ENCODE measurements at regions not wholly inside any gene's neighbourhood (a gene's known extent, or its start where the extent isn't known, plus 50 kb on each side); places are given as distances from the start of the nearest gene placed in this dataset.

GRCh38 chr13:61024046-61024445 lies 391.6 kb downstream of the PCDH20 start:
- intact Hi-C loops (cut with DNase I), result no loop called here
- Histone ChIP-seq H3K9me3 (no peaks in the 10 kb centered on the region), H3K4me3 (no peak overlapping the region), H3K27ac (no peak overlapping the region), H3K36me3 (no peaks in the 10 kb centered on the region), H3K27me3 (no peaks in the 10 kb centered on the region), H3K4me1 (no peaks in the 10 kb centered on the region)
- TF ChIP-seq POLR2A (IDR thresholded peaks at IDR 0.05) (no peak), CTCF (IDR thresholded peaks at IDR 0.05) (no peak), POLR2AphosphoS5 (IDR thresholded peaks at IDR 0.05) (no peak), EP300 (IDR thresholded peaks at IDR 0.05) (no peak)
- DNase-seq, result no peak

- WGBS, 2 donors, result 61 to 80% methylated on average over 2 of the region's 2 CpGs
- no peak overlapping the region for H3K27ac ChIP-seq
- intact Hi-C loops (cut with DNase I), result no loop called here
- TF ChIP-seq EP300 (IDR thresholded peaks at IDR 0.05) (no peak), POLR2AphosphoS5 (IDR thresholded peaks at IDR 0.05) (no peak), POLR2A (IDR thresholded peaks at IDR 0.05) (no peak), CTCF (IDR thresholded peaks at IDR 0.05) (no peak)
- DNase-seq, result no peak
- H3K9me3 ChIP-seq, result no peaks in the 10 kb centered on the region
- H3K36me3 ChIP-seq, result no peaks in the 10 kb centered on the region
- no peaks in the 10 kb centered on the region for H3K27me3 ChIP-seq
- no peaks in the 10 kb centered on the region for H3K4me1 ChIP-seq
- H3K4me3 ChIP-seq, result no peak overlapping the region
These were observed 393.8 kb downstream of the PCDH20 start for GRCh38 chr13:61021838-61022237.

- Histone ChIP-seq H3K4me1 (no peaks in the 10 kb centered on the region), H3K9me3 (no peaks in the 10 kb centered on the region), H3K27ac (no peak overlapping the region), H3K36me3 (no peaks in the 10 kb centered on the region), H3K27me3 (no peaks in the 10 kb centered on the region), H3K4me3 (no peak overlapping the region)
- WGBS, 2 donors, result 72 to 84% methylated on average over 2 of the region's 2 CpGs
- intact Hi-C loops (cut with DNase I), result no loop called here
- no peak for TF ChIP-seq EP300 (IDR thresholded peaks at IDR 0.05)
- TF ChIP-seq CTCF (IDR thresholded peaks at IDR 0.05), result no peak
- no peak for TF ChIP-seq POLR2AphosphoS5 (IDR thresholded peaks at IDR 0.05)
- TF ChIP-seq POLR2A (IDR thresholded peaks at IDR 0.05), result no peak
- no peak for DNase-seq
These were observed 401.9 kb downstream of the PCDH20 start for GRCh38 chr13:61013796-61014195.

DNA sequence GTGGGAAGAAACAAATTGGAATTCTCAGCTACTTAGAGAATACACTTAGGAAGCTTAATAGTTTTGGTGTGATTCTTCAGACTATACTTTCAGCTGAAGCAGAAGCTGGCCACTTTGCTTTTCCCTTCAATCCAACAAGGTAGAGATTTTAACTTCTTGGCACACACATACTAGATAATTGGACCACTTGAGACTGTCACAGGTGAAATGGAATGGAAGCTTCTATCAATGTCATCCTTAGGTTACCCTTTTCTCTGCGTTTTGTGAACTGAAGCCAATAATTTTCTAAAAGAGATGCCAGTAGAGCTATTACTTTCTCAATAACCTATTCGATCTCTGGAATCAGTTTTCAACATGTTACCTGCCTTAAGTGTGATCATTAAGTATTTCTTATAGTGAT lies 405.3 kb downstream of the PCDH20 start:
- no peaks in the 10 kb centered on the region for H3K36me3 ChIP-seq
- no peak overlapping the region for H3K27ac ChIP-seq
- no peaks in the 10 kb centered on the region for H3K4me1 ChIP-seq
- no peaks in the 10 kb centered on the region for H3K27me3 ChIP-seq
- H3K9me3 ChIP-seq, result no peaks in the 10 kb centered on the region
- no peak overlapping the region for H3K4me3 ChIP-seq
- intact Hi-C loops (cut with DNase I), result no loop called here
- no peak for DNase-seq
- TF ChIP-seq EP300 (IDR thresholded peaks at IDR 0.05), result no peak
- no peak for TF ChIP-seq CTCF (IDR thresholded peaks at IDR 0.05)
- TF ChIP-seq POLR2A (IDR thresholded peaks at IDR 0.05), result no peak
- no peak for TF ChIP-seq POLR2AphosphoS5 (IDR thresholded peaks at IDR 0.05)
- WGBS, 2 donors, result 67 to 78% methylated on average over 2 of the region's 2 CpGs

DNA sequence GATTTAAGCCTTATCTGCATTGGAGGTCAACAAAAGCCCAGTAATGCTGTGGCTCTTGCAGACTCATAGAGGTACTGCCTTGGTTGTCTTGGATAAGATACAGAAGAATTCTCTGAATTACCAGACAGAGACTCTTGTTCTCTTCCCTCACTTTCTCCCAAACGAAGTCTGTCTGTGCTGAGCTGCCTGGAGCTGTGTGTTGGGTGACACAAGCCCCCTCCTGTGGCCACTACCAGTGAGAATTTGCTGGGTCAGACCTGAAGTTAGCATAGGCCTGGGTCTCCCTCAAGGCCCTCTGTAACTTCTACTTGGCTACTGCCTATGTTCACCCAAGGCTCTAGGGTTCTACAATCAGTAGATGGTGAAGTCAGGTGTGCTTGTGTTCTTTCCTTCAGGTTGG lies 413.0 kb downstream of the PCDH20 start:
- H3K27ac ChIP-seq, result no peak overlapping the region
- no peaks in the 10 kb centered on the region for H3K9me3 ChIP-seq
- intact Hi-C loops (cut with DNase I), result no loop called here
- H3K27me3 ChIP-seq, result no peaks in the 10 kb centered on the region
- no peak overlapping the region for H3K4me3 ChIP-seq
- WGBS, 2 donors, result 32 to 39% methylated on average over 1 of the region's 1 CpG
- H3K36me3 ChIP-seq, result no peaks in the 10 kb centered on the region
- H3K4me1 ChIP-seq, result no peaks in the 10 kb centered on the region
- DNase-seq, result no peak
- no peak for TF ChIP-seq POLR2AphosphoS5 (IDR thresholded peaks at IDR 0.05)
